LNCaP clone FGC (cell line): ENCODE measurements at regions not wholly inside any gene's neighbourhood (a gene's known extent, or its start where the extent isn't known, plus 50 kb on each side); places are given as distances from the start of the nearest gene placed in this dataset.

Experiments used
- DNase-seq: peaks from one replicate; pipeline ENCODE4 v3.0.0-alpha.2; 2011; ENCODE audit warnings: low read depth
- H3K4me3 ChIP-seq: 2 replicates; pipeline ENCODE4 v1.5.1; 2011; ENCODE audit warnings: mild to moderate bottlenecking, low read depth, low read length, control low read depth
- TF ChIP-seq, protein P1 (sequence below): IDR thresholded peaks from 2 replicates; pipeline ENCODE4 v1.5.1; 2012; ENCODE audit warnings: mild to moderate bottlenecking; ENCODE audit not compliant: control insufficient read depth, insufficient read depth; ENCODE audit errors: extremely low read depth

- DNase-seq, result no peak
- TF ChIP-seq, protein P1, sequence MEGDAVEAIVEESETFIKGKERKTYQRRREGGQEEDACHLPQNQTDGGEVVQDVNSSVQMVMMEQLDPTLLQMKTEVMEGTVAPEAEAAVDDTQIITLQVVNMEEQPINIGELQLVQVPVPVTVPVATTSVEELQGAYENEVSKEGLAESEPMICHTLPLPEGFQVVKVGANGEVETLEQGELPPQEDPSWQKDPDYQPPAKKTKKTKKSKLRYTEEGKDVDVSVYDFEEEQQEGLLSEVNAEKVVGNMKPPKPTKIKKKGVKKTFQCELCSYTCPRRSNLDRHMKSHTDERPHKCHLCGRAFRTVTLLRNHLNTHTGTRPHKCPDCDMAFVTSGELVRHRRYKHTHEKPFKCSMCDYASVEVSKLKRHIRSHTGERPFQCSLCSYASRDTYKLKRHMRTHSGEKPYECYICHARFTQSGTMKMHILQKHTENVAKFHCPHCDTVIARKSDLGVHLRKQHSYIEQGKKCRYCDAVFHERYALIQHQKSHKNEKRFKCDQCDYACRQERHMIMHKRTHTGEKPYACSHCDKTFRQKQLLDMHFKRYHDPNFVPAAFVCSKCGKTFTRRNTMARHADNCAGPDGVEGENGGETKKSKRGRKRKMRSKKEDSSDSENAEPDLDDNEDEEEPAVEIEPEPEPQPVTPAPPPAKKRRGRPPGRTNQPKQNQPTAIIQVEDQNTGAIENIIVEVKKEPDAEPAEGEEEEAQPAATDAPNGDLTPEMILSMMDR, result no peak
- no peak overlapping the region for H3K4me3 ChIP-seq
Measured at GRCh38 chr2:137770166-137770565, 194.1 kb upstream of the HNMT start.

GRCh38 chr2:137771064-137771463, 193.2 kb upstream of the HNMT start:
- DNase-seq, result no peak
- TF ChIP-seq, protein P1, result no peak
- H3K4me3 ChIP-seq, result no peak overlapping the region

GRCh38 chr2:137772451-137772850, 191.8 kb upstream of the HNMT start:
- H3K4me3 ChIP-seq, result no peak overlapping the region
- DNase-seq, result no peak
- TF ChIP-seq, protein P1, result no peak

- H3K4me3 ChIP-seq, result no peak overlapping the region
- peak; percentile 43 for DNase-seq
- TF ChIP-seq, protein P1, result no peak
Measured at GRCh38 chr2:137775529-137775928, 188.7 kb upstream of the HNMT start.

- TF ChIP-seq, protein P1, result no peak
- no peak for DNase-seq
- H3K4me3 ChIP-seq, result no peak overlapping the region
Measured at GRCh38 chr2:137776697-137777096, 187.6 kb upstream of the HNMT start.

- DNase-seq, result no peak
- no peak overlapping the region for H3K4me3 ChIP-seq
- TF ChIP-seq, protein P1, result no peak
Measured at GRCh38 chr2:137797641-137798040, 166.6 kb upstream of the HNMT start.

- DNase-seq, result no peak
- H3K4me3 ChIP-seq, result no peak overlapping the region
- TF ChIP-seq, protein P1, result no peak
Measured at GRCh38 chr2:137799600-137799999, 164.7 kb upstream of the HNMT start.
